ENCODE measurements at regions not wholly inside any gene's neighbourhood (a gene's known extent, or its start where the extent isn't known, plus 50 kb on each side); places are given as distances from the start of the nearest gene placed in this dataset.

GRCh38 chr5:159866093-159866492 lies 50.2 kb upstream of the ADRA1B start:
- Histone ChIP-seq H3K4me1 (ENCODE audit: control insufficient read depth in 1 of 2, insufficient read depth in 1 of 2, low read depth in 1 of 2, low read length in 1 of 2) (no peaks in the 10 kb centered on the region), H3K9me3 (no peaks in the 10 kb centered on the region), H3K4me3 (ENCODE audit: low read depth in 1 of 2, low read length in 1 of 2) (no peak overlapping the region), H3K27ac (no peak overlapping the region), H3K27me3 (peaks cover 69% of the 10 kb centered on the region), H3K36me3 (no peaks in the 10 kb centered on the region)
- no peak for TF ChIP-seq CTCF (IDR thresholded peaks at IDR 0.05)
